H9 (cell line): ENCODE measurements at regions not wholly inside any gene's neighbourhood (a gene's known extent, or its start where the extent isn't known, plus 50 kb on each side); places are given as distances from the start of the nearest gene placed in this dataset.

Source experiments
- DNase-seq: peaks from one replicate; pipeline ENCODE4 v3.0.0-alpha.2; 2017
- H2AFZ ChIP-seq: one replicate; pipeline ENCODE4 v1.6.1; 2013; ENCODE audit warnings: mild to moderate bottlenecking, low read length, control low read depth, moderate library complexity
- H2AK5ac ChIP-seq: 2 replicates; pipeline ENCODE4 v1.6.1; 2013; ENCODE audit warnings: low read length, control low read depth, mixed read lengths; ENCODE audit not compliant: insufficient read length
- H2BK120ac ChIP-seq: one replicate; pipeline ENCODE4 v1.6.1; 2013; ENCODE audit warnings: low read depth, mild to moderate bottlenecking, low read length, control low read depth, inconsistent platforms; ENCODE audit not compliant: poor library complexity, severe bottlenecking
- H2BK12ac ChIP-seq: 2 replicates; pipeline ENCODE4 v1.6.1; 2013; ENCODE audit warnings: low read length, control low read depth, mixed read lengths, low read depth; ENCODE audit not compliant: insufficient read length
- H2BK15ac ChIP-seq: 2 replicates; pipeline ENCODE4 v1.6.1; 2013; ENCODE audit warnings: low read depth, low read length, control low read depth
- H2BK20ac ChIP-seq: one replicate; pipeline ENCODE4 v1.6.1; 2013; ENCODE audit warnings: low read depth, mild to moderate bottlenecking, low read length, control low read depth, inconsistent platforms; ENCODE audit not compliant: poor library complexity, severe bottlenecking
- H2BK5ac ChIP-seq: 2 replicates; pipeline ENCODE4 v1.6.1; 2013; ENCODE audit warnings: low read length, control low read depth, mixed read lengths; ENCODE audit not compliant: insufficient read length
- H3K14ac ChIP-seq: 2 replicates; pipeline ENCODE4 v1.6.1; 2013; ENCODE audit warnings: low read length, control low read depth; ENCODE audit not compliant: insufficient read depth
- H3K18ac ChIP-seq: 2 replicates; pipeline ENCODE4 v1.6.1; 2013; ENCODE audit warnings: low read depth, mild to moderate bottlenecking, mixed read lengths, low read length, control low read depth; ENCODE audit not compliant: insufficient read length
- H3K23ac ChIP-seq: 2 replicates; pipeline ENCODE4 v1.6.1; 2013; ENCODE audit warnings: low read length, control low read depth, mixed read lengths, low read depth; ENCODE audit not compliant: insufficient read length
- H3K23me2 ChIP-seq: 2 replicates; pipeline ENCODE4 v1.6.1; 2013; ENCODE audit warnings: low read depth, mild to moderate bottlenecking, mixed read lengths, low read length, control low read depth; ENCODE audit not compliant: insufficient read length, poor library complexity, severe bottlenecking
- H3K27ac ChIP-seq: 2 replicates; pipeline ENCODE4 v1.5.1; 2013; ENCODE audit warnings: low read length, control low read depth, mixed read lengths, low read depth; ENCODE audit not compliant: insufficient read length
- H3K27me3 ChIP-seq: 2 replicates; pipeline ENCODE4 v1.6.1; 2013; ENCODE audit warnings: low read length, control low read depth, inconsistent platforms; ENCODE audit not compliant: insufficient read depth
- H3K4ac ChIP-seq: 2 replicates; pipeline ENCODE4 v1.6.1; 2013; ENCODE audit warnings: low read depth, mild to moderate bottlenecking, control low read depth, inconsistent platforms, low read length, moderate library complexity
- H3K4me1 ChIP-seq: 2 replicates; pipeline ENCODE4 v1.6.1; 2013; ENCODE audit warnings: low read length, control low read depth, inconsistent platforms; ENCODE audit not compliant: insufficient read depth
- H3K4me2 ChIP-seq: 2 replicates; pipeline ENCODE4 v1.6.1; 2013; ENCODE audit warnings: low read length, control low read depth, mixed read lengths; ENCODE audit not compliant: insufficient read length, insufficient read depth
- H3K56ac ChIP-seq: 2 replicates; pipeline ENCODE4 v1.6.1; 2013; ENCODE audit warnings: low read depth, mild to moderate bottlenecking, mixed read lengths, low read length, control low read depth; ENCODE audit not compliant: insufficient read length
- H3K79me1 ChIP-seq: 2 replicates; pipeline ENCODE4 v1.6.1; 2013; ENCODE audit warnings: low read depth, mild to moderate bottlenecking, moderate library complexity, low read length, control low read depth, inconsistent platforms; ENCODE audit not compliant: insufficient read depth, poor library complexity, severe bottlenecking
- H3K79me2 ChIP-seq: 2 replicates; pipeline ENCODE4 v1.6.1; 2013; ENCODE audit warnings: low read length, control low read depth, inconsistent platforms; ENCODE audit not compliant: insufficient read depth
- H3K9ac ChIP-seq: 2 replicates; pipeline ENCODE4 v1.6.1; 2013; ENCODE audit warnings: low read length, control low read depth, mixed read lengths; ENCODE audit not compliant: insufficient read length; ENCODE audit errors: extremely low read depth
- H3K9me3 ChIP-seq: one replicate; pipeline ENCODE4 v1.6.1; 2013; ENCODE audit warnings: low read depth, low read length, inconsistent platforms; ENCODE audit not compliant: control insufficient read depth
- H3T11ph ChIP-seq: one replicate; pipeline ENCODE4 v1.6.1; 2013; ENCODE audit warnings: mild to moderate bottlenecking, low read length, control low read depth, inconsistent platforms
- H4K20me1 ChIP-seq: one replicate; pipeline ENCODE4 v1.6.1; 2013; ENCODE audit not compliant: control insufficient read depth, insufficient read length, insufficient read depth
- H4K5ac ChIP-seq: 2 replicates; pipeline ENCODE4 v1.6.1; 2013; ENCODE audit warnings: low read depth, mild to moderate bottlenecking, mixed read lengths, low read length, control low read depth; ENCODE audit not compliant: insufficient read length
- H4K8ac ChIP-seq: replicated peaks from 2 replicates; pipeline ENCODE4 v1.6.1; 2013; ENCODE audit warnings: low read length, control low read depth, mixed read lengths, low read depth; ENCODE audit not compliant: insufficient read length
- H4K91ac ChIP-seq: 2 replicates; pipeline ENCODE4 v1.6.1; 2013; ENCODE audit warnings: low read depth, mild to moderate bottlenecking, moderate library complexity, mixed read lengths, low read length, control low read depth; ENCODE audit not compliant: insufficient read length
- H3K27ac Mint-ChIP-seq, 3 experiments: 2 replicates in 2 of 3; 3 replicates in 1 of 3; pipeline ENCODE4 v1.8.0; 2020 to 2021; ENCODE audit warnings: mixed read lengths in 3 of 3, mild to moderate bottlenecking in 1 of 3, moderate library complexity in 1 of 3
- H3K27me3 Mint-ChIP-seq: 2 replicates; pipeline ENCODE4 v1.8.0; 2021; ENCODE audit warnings: low read depth, mild to moderate bottlenecking, moderate library complexity, mixed read lengths
- H3K36me3 Mint-ChIP-seq, 3 experiments: 2 replicates in 2 of 3; 3 replicates in 1 of 3; pipeline ENCODE4 v1.8.0; 2020 to 2021; ENCODE audit warnings: low read depth in 3 of 3, mixed read lengths in 3 of 3; ENCODE audit not compliant: insufficient read depth in 1 of 3
- H3K4me1 Mint-ChIP-seq, 2 experiments: 2 replicates each; pipeline ENCODE4 v1.8.0; 2020; ENCODE audit warnings: mixed read lengths in 2 of 2
- H3K4me3 Mint-ChIP-seq, 2 experiments: 2 replicates in 1 of 2; 3 replicates in 1 of 2; pipeline ENCODE4 v1.8.0; 2020 to 2021; ENCODE audit warnings: mild to moderate bottlenecking in 2 of 2, mixed read lengths in 2 of 2, moderate library complexity in 1 of 2
- H3K9me3 Mint-ChIP-seq, 2 experiments: 2 replicates in 1 of 2; 3 replicates in 1 of 2; pipeline ENCODE4 v1.8.0; 2020; ENCODE audit warnings: mild to moderate bottlenecking in 2 of 2, mixed read lengths in 2 of 2, moderate library complexity in 1 of 2
- WGBS: extraction: QIAGEN DNeasy Blood & Tissue Kit; methylation state at CpG from one replicate; pipeline ENCODE4 v1.1.7; 2013; ENCODE audit warnings: missing lambda C conversion rate, low lambda C conversion rate, mixed read lengths; ENCODE audit not compliant: insufficient read length; ENCODE audit errors: extremely low coverage; 5-methylcytosine and 5-hydroxymethylcytosine counted together
- TF ChIP-seq, protein P1 (sequence below): fragments of 200-600 bp; sonication (generic); conservative IDR thresholded peaks from 3 replicates; pipeline ENCODE4 v1.8.0; 2021; ENCODE audit warnings: antibody characterized with exemption, mild to moderate bottlenecking

DNA sequence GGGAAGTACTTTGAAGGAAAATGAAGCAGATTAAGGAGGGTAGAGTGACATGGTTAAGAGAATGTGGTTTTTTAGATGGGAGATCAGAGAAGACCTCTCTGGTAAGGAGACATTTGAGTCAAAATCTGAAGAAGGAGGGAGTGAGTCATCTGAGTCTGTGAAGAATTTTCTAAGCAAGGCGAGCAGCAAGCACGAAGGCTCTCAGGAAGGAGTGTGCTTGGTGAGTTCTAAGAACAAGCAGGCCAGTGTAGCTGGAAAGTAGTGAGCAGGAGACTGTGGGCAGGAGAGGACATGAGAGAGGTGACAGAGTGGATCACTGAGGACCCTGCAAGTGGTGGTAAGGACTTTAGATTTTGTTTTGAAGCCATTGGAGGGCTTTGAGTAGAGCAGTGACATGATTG lies 76.3 kb upstream of the FUT8 start:
- Histone ChIP-seq H3K14ac (no peak overlapping the region), H4K5ac (no peak overlapping the region), H3K9ac (no peak overlapping the region), H3K4ac (no peak overlapping the region), H4K8ac (no peak overlapping the region), H3K79me1 (no peaks in the 10 kb centered on the region), H3K27ac (no peak overlapping the region), H2AFZ (no peak overlapping the region), H3T11ph (no peak overlapping the region), H3K4me1 (peaks cover 6% of the 10 kb centered on the region; the same call in 1 of the 2 replicates), H3K79me2 (no peaks in the 10 kb centered on the region), H3K4me2 (no peak overlapping the region), H2BK20ac (no peak overlapping the region), H2BK12ac (no peak overlapping the region), H4K91ac (no peak overlapping the region), H2BK120ac (no peak overlapping the region), H3K23ac (no peak overlapping the region), H2BK5ac (no peak overlapping the region), H2BK15ac (no peak overlapping the region), H2AK5ac (no peak overlapping the region), H3K56ac (no peak overlapping the region), H3K23me2 (peaks cover 5% of the 10 kb centered on the region), H3K9me3 (no peaks in the 10 kb centered on the region), H4K20me1 (peaks cover 2% of the 10 kb centered on the region), H3K18ac (no peak overlapping the region), H3K27me3 (peaks cover 36% of the 10 kb centered on the region)
- no CpG with 5 or more reads among the region's 2 CpGs for WGBS
- no peaks in the 10 kb centered on the region for H3K36me3 Mint-ChIP-seq
- TF ChIP-seq, protein P1, sequence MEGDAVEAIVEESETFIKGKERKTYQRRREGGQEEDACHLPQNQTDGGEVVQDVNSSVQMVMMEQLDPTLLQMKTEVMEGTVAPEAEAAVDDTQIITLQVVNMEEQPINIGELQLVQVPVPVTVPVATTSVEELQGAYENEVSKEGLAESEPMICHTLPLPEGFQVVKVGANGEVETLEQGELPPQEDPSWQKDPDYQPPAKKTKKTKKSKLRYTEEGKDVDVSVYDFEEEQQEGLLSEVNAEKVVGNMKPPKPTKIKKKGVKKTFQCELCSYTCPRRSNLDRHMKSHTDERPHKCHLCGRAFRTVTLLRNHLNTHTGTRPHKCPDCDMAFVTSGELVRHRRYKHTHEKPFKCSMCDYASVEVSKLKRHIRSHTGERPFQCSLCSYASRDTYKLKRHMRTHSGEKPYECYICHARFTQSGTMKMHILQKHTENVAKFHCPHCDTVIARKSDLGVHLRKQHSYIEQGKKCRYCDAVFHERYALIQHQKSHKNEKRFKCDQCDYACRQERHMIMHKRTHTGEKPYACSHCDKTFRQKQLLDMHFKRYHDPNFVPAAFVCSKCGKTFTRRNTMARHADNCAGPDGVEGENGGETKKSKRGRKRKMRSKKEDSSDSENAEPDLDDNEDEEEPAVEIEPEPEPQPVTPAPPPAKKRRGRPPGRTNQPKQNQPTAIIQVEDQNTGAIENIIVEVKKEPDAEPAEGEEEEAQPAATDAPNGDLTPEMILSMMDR = no peak
- no peak overlapping the region for H3K4me3 Mint-ChIP-seq
- DNase-seq = no peak
- peaks cover 32 to 38% of the 10 kb centered on the region in 2 experiments for H3K4me1 Mint-ChIP-seq
- H3K27ac Mint-ChIP-seq = no peak overlapping the region
- peaks cover 83% of the 10 kb centered on the region for H3K27me3 Mint-ChIP-seq
- H3K9me3 Mint-ChIP-seq = no peaks in the 10 kb centered on the region
